ENCODE measurements at regions not wholly inside any gene's neighbourhood (a gene's known extent, or its start where the extent isn't known, plus 50 kb on each side); places are given as distances from the start of the nearest gene placed in this dataset.

DNA sequence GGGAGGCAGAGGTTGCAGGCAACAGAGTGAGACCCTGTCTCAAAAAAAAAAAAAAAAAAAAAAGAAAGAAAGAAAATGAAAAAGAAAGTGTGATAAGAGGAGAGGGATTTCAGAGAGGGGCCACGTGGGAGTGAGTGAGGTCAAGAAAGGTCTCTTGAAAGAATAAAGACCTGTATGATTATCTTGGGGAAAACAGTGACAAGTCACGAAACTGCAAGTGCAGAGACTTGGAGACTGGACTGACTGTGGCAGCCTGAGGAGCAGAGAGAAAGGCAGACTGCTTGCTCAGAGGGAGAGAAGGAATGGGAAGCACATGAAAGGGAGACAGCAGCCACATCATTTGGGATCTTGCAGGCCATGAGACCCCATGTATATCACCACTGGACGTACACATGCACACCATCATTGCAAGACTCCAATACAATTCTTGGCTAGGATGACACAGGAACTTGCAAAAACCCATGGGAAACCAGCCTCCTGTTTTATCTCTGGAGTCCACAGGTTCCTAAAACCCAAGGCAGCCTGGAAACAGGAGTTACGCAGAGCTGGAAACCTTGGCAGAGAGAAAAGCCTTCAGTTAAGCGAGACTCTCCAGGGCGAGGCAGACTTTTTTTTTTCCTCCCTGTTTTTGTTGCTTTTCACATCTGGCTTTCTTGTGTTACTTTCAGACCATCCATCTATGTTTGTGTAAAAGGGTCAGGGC is 207.0 kb upstream of the TBL1X start:
- TF ChIP-seq, protein P1, sequence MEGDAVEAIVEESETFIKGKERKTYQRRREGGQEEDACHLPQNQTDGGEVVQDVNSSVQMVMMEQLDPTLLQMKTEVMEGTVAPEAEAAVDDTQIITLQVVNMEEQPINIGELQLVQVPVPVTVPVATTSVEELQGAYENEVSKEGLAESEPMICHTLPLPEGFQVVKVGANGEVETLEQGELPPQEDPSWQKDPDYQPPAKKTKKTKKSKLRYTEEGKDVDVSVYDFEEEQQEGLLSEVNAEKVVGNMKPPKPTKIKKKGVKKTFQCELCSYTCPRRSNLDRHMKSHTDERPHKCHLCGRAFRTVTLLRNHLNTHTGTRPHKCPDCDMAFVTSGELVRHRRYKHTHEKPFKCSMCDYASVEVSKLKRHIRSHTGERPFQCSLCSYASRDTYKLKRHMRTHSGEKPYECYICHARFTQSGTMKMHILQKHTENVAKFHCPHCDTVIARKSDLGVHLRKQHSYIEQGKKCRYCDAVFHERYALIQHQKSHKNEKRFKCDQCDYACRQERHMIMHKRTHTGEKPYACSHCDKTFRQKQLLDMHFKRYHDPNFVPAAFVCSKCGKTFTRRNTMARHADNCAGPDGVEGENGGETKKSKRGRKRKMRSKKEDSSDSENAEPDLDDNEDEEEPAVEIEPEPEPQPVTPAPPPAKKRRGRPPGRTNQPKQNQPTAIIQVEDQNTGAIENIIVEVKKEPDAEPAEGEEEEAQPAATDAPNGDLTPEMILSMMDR (IDR thresholded peaks at IDR 0.05): no peak
- TF ChIP-seq POLR2A (IDR thresholded peaks at IDR 0.05): no peak
- DNase-seq: no peak
- Histone ChIP-seq H3K27me3 (no peaks in the 10 kb centered on the region), H3K4me3 (no peak overlapping the region), H3K9me3 (no peaks in the 10 kb centered on the region), H3K4me1 (no peaks in the 10 kb centered on the region), H3K27ac (no peak overlapping the region), H3K36me3 (ENCODE audit: low read depth, missing control alignments) (no peaks in the 10 kb centered on the region)
- intact Hi-C loops (cut with DNase I; ENCODE audit: low total_unique reads): no loop called here
- 63 to 64% methylated on average over 6 of the region's 6 CpGs for WGBS, 2 donors

GRCh38 chrX:9258421-9259104 is 206.3 kb upstream of the TBL1X start:
- H3K27ac ChIP-seq: no peak overlapping the region
- H3K4me3 ChIP-seq: no peak overlapping the region
- H3K9me3 ChIP-seq: no peaks in the 10 kb centered on the region
- H3K4me1 ChIP-seq: no peaks in the 10 kb centered on the region
- DNase-seq: no peak
- WGBS, 2 donors: 49 to 52% methylated on average over 3 of the region's 3 CpGs
- no peaks in the 10 kb centered on the region for H3K27me3 ChIP-seq
- intact Hi-C loops (cut with DNase I; ENCODE audit: low total_unique reads): no loop called here
- TF ChIP-seq, protein P1 (IDR thresholded peaks at IDR 0.05): no peak
- TF ChIP-seq POLR2A (IDR thresholded peaks at IDR 0.05): no peak
- no peaks in the 10 kb centered on the region for H3K36me3 ChIP-seq (ENCODE audit: low read depth, missing control alignments)

DNA sequence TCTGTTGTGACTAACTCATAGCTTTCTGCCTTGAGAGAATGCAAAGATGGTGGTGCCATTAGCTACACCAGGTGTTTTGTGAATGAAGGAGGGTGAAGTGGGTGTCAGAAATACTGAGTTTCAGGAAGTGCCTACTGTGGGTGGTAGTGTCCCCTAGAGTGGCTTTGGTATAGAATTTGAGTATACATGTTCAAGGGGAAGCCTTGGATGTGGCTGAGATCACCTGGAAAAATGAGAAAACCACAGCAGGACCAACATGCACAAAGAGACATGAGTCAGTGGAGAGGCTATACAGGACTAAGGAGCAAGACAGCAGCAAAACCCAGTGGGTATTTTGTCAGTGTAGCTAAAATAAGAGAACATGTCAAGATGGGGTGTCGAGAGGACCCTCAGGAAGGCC is 204.3 kb upstream of the TBL1X start:
- 92% methylated on average over 1 of the region's 1 CpG; no CpG with 5 or more reads in 1 of the 2 donors for WGBS, 2 donors
- intact Hi-C loops (cut with DNase I; ENCODE audit: low total_unique reads): no loop called here

DNA sequence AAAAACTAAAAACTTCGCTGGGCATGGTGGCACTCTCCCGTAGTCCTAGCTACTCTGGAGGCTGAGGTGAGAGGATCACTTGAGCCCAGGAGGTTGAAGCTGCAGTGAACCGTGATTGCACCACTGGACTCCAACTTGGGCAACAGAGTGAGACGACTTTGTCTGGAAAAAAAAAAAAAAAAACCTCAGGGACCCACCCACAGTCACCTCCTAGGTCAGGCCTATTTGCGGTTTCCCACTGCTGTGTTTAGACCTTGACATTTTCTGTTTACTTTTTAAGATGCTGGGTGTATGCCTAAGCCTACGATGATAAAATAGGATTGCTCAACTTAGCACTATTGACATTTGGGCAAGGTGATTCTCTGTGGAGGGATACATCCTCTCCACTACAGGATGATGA is 197.4 kb upstream of the TBL1X start:
- Histone ChIP-seq H3K4me1 (no peaks in the 10 kb centered on the region), H3K36me3 (ENCODE audit: low read depth, missing control alignments) (no peaks in the 10 kb centered on the region), H3K9me3 (no peaks in the 10 kb centered on the region), H3K27me3 (no peaks in the 10 kb centered on the region), H3K4me3 (no peak overlapping the region), H3K27ac (no peak overlapping the region)
- WGBS, 2 donors: 62 to 75% methylated on average over 6 of the region's 6 CpGs
- intact Hi-C loops (cut with DNase I; ENCODE audit: low total_unique reads): no loop called here
- TF ChIP-seq, protein P1 (IDR thresholded peaks at IDR 0.05): no peak
- TF ChIP-seq POLR2A (IDR thresholded peaks at IDR 0.05): no peak
- no peak for DNase-seq

More for the DNA sequence above, 204.3 kb upstream of the TBL1X start:
- DNase-seq: no peak
- H3K9me3 ChIP-seq: no peaks in the 10 kb centered on the region
- no peaks in the 10 kb centered on the region for H3K27me3 ChIP-seq
- H3K27ac ChIP-seq: no peak overlapping the region
- no peaks in the 10 kb centered on the region for H3K4me1 ChIP-seq
- no peak overlapping the region for H3K4me3 ChIP-seq
- H3K36me3 ChIP-seq (ENCODE audit: low read depth, missing control alignments): no peaks in the 10 kb centered on the region
- no peak for TF ChIP-seq POLR2A (IDR thresholded peaks at IDR 0.05)
- TF ChIP-seq, protein P1 (IDR thresholded peaks at IDR 0.05): no peak
